ENCODE measurements at regions not wholly inside any gene's neighbourhood (a gene's known extent, or its start where the extent isn't known, plus 50 kb on each side); places are given as distances from the start of the nearest gene placed in this dataset.
A peak's percentile ranks its signal among the peaks of the same experiment; 100 is the strongest.

DNA sequence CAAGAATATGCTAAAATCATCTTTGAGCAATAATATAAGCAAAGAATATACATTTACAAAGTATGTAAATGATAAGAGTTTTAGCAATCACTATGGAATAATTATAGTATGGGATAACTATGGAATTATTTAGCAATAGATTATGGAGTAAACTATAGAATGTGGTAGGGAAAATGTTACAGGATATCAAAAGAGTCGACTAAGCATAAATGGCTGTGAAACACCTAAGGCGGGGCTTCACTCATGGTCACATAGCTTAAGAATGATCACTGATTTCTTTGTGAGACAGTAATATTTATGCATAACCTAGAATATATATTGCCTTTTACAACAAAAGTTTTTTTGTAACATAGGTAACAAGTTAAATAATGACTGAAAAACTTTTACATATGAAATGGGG, 2049.7 kb downstream of the ARAP2 start:
- DNase-seq (ENCODE audit: low read depth) = no peak
- no peak overlapping the region for H3K4me3 ChIP-seq (ENCODE audit: low read length)
- TF ChIP-seq, protein P1, sequence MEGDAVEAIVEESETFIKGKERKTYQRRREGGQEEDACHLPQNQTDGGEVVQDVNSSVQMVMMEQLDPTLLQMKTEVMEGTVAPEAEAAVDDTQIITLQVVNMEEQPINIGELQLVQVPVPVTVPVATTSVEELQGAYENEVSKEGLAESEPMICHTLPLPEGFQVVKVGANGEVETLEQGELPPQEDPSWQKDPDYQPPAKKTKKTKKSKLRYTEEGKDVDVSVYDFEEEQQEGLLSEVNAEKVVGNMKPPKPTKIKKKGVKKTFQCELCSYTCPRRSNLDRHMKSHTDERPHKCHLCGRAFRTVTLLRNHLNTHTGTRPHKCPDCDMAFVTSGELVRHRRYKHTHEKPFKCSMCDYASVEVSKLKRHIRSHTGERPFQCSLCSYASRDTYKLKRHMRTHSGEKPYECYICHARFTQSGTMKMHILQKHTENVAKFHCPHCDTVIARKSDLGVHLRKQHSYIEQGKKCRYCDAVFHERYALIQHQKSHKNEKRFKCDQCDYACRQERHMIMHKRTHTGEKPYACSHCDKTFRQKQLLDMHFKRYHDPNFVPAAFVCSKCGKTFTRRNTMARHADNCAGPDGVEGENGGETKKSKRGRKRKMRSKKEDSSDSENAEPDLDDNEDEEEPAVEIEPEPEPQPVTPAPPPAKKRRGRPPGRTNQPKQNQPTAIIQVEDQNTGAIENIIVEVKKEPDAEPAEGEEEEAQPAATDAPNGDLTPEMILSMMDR (conservative IDR thresholded peaks at IDR 0.05; ENCODE audit: low read depth, low read length) = no peak

DNA sequence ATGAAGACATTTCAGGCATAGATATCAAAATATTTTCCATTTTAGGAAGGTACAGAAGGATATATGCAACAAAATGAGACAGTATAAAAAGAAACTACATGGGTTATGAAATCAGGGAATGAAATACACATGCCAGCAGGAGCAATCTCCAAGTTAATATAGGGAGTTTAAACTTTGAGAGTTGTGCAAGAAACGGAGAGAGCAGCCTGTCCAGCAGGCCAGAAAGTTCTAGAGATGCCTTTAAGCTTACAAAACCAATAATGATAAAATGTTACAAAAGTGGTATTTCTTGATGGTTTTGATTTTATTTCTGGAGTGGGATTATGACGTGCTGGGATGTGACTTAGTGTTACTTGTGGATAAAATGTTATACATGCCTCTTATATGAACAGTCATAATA, 2047.9 kb downstream of the ARAP2 start:
- no peak for DNase-seq (ENCODE audit: low read depth)
- TF ChIP-seq, protein P1 (conservative IDR thresholded peaks at IDR 0.05; ENCODE audit: low read depth, low read length) = no peak
- H3K4me3 ChIP-seq (ENCODE audit: low read length) = no peak overlapping the region

DNA sequence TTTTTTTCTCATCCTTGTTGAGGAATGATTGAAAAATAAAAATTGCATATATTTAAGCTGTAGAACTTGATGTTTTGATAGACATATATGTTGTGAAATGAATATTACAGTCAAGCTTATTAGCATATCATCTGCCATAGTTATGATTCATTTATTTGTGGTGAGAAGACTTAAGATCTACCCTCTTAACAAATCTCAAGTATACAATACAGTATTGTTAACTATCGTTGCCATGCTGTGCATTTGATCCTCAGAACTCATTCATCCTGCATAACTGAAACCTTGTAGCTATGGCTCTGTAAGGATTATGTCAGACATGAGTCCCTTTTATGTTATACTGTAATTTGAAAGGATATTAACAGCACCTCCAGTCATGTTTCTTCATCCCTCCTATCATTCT, 2045.3 kb downstream of the ARAP2 start:
- TF ChIP-seq, protein P1 (conservative IDR thresholded peaks at IDR 0.05; ENCODE audit: low read depth, low read length) = no peak
- H3K4me3 ChIP-seq (ENCODE audit: low read length) = no peak overlapping the region
- DNase-seq (ENCODE audit: low read depth) = peak; percentile 22

DNA sequence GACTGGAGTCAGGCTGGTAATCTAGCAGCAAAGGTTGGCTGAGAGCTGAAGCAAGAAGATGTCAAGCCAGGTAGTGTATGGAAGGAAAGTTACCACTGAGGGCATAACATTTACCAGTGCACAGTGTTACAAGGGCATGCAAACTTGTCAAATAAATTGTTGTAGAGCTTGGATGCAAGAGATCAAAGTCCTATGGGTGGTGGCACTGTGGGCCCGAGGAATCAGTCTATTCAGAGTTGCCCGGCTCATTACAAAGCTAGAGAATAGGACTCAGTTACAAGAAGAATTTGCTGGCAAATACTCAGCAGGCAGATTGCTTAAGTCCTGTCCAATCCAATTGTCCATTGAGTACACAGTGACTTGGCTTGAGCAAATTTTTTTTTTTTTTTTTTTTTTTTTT, 2043.8 kb downstream of the ARAP2 start:
- TF ChIP-seq, protein P1 (conservative IDR thresholded peaks at IDR 0.05; ENCODE audit: low read depth, low read length) = no peak
- H3K4me3 ChIP-seq (ENCODE audit: low read length) = no peak overlapping the region
- no peak for DNase-seq (ENCODE audit: low read depth)

DNA sequence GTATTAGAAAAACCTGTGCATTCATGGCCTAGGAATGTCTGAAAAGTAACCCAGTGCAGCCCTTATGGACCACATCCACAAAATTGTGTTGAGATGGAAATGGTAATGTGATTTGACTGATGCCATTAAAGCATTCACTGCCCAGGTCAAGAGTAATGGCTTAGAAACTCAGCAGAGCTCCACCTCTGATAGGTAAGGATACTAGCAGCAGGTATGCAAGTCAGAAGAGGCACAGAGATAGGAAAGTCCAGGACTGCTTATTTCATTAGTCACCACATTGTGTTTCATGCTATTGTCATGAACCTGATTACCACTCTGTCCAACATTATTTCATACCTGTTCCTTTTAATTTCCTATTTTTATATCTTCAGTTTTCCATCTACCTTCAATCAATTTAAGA, 2042.2 kb downstream of the ARAP2 start:
- TF ChIP-seq, protein P1 (conservative IDR thresholded peaks at IDR 0.05; ENCODE audit: low read depth, low read length) = no peak
- DNase-seq (ENCODE audit: low read depth) = no peak
- no peak overlapping the region for H3K4me3 ChIP-seq (ENCODE audit: low read length)

DNA sequence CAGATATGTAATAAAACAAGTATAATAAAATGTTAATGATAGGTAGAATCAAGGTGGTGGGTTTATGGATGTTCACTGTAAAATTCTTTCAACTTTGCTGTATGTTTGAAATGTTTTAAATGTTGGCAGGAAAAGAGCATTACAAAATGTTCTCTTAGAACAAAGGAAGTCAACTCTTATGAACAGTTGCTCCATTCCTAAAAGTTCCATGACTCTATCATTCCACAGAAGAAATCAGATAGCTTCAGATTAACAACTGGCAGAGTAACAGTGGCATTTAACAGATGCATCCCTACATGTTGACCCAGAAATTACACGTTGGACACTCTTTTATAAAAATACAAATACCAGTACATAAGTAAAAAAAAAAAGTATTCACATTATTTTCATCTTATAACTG, 2023.7 kb downstream of the ARAP2 start:
- TF ChIP-seq, protein P1 (conservative IDR thresholded peaks at IDR 0.05; ENCODE audit: low read depth, low read length) = no peak
- no peak for DNase-seq (ENCODE audit: low read depth)
- no peak overlapping the region for H3K4me3 ChIP-seq (ENCODE audit: low read length)

DNA sequence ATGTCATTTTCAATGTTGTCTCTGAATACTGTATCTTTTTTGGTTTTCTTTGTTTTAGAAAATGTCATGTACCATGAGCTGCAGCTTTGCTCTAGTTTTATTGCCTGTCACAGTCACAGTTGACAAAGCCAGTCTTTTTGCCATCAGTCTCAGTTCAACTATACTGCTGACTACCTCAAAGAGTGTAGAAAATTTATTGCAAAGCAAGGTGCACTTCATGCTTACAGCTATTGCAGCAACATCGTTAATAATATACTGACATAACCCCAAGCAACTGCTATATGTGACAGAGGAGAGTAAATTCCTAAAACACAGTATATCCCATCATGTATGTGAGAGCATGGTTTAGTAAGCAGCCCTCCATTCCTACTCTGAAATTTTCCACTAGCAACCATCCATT, 2022.3 kb downstream of the ARAP2 start:
- no peak overlapping the region for H3K4me3 ChIP-seq (ENCODE audit: low read length)
- TF ChIP-seq, protein P1 (conservative IDR thresholded peaks at IDR 0.05; ENCODE audit: low read depth, low read length) = no peak
- no peak for DNase-seq (ENCODE audit: low read depth)

All from retinal pigment epithelial cell (primary cell).